HG02840 (cell line): ENCODE measurements at regions not wholly inside any gene's neighbourhood (a gene's known extent, or its start where the extent isn't known, plus 50 kb on each side); places are given as distances from the start of the nearest gene placed in this dataset.

Experiments
- ATAC-seq: cut with Tn5 transposase; IDR thresholded peaks from one replicate; pipeline ENCODE4 v1.9.1; 2021; ENCODE audit warnings: mild to moderate bottlenecking, moderate library complexity, moderate number of reproducible peaks; ENCODE audit not compliant: unreplicated experiment, low FRiP score

DNA sequence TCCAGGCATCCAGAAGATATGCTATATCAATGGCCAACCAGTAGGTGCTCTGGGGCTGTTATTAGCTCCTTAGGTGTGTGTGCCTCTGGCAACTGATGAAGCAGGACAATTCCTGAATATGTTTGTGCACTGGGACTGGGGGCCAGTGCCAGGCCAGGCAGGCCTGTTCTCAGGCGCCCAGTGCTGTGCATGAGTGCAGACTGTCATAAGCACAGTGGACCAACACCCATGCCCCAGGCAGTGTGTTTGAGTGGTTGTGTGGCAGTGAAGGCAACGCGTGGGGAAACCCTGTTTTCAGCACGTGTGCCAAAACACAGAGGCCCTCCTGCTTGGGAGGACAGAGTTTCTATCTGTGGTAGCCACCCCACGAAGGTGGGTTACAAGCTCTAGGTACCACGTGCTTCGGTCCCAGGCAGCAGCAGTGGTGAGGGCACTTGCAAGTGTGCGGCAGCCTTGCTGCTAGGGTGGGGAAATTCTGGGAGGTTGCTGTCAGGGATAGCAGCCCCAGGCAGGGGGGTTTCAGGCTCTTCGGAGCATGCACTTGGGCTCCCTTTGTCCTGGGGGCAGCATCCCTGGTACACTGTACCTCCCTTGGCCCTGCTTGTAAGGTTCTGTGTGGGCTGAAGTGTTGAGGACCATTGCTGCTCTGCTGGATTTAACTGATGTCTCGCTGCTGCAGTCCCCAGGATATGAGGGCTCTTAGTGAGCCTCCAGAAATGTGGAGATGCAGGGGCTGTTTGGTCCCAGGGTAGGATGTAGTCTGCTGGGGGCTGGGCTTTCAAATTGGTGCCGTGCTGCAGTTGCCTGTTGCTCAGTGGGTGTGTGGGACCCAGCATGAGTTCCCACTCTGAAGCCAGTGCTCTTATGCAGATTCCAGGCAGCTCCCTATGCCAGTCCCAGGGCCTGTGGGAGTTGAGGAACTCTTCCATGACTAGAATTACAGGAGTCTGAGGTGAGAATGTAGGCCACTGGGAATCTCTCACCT is 280.9 kb downstream of the RPRM start:
- ATAC-seq = no peak

DNA sequence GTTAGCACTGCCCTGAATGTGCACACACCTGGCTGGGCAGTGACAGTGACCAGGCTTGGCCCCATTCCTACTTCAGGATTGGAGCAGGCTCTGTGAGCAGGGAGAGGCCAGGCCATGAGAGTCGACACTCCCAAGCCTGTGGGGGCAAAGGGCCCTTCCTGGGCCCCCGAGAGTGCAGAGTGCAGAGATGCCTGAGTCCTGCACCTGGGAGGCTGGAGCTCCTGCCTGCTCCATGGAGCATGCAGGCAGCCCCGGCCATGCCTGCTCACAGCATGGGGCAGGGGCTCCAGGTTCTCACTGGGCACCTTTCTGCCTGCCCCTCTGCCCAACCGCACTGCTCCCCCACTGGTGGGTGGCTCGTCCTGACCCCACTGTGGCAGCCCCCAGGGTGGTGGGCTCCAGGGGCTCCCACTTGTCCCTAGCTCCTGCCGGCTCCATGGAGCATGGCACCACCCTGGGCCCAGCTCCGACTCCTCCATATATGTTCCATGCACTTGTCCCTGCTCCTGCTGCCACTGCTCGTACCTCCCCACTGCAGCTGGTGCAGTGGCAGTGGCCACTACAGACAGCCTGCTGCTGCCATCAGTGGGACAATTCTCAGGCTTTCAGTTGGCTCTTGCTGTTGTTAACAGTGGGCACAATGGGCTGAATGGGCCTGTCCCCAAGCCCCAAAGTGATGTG is 282.0 kb downstream of the RPRM start:
- no peak for ATAC-seq

DNA sequence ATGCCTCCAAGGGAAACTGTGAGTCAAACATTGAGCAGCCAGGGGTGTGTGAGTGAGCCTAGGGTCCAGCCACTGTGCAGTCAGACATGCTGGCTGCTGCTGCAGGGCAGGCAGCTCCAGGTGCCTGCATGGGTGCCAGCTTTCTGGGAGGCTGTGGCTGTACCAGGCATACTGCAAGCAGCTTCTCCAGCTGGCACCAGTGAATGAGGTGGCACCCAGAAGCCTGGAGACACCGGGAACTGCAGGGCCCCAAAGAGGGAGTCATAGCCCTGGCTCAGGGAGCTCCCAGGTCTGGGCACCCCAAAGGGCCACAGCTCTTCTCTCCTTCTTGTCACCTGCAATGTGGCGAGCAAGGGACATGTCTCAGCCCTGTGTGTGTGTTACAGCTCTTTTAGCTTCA is 283.2 kb downstream of the RPRM start:
- ATAC-seq = no peak

DNA sequence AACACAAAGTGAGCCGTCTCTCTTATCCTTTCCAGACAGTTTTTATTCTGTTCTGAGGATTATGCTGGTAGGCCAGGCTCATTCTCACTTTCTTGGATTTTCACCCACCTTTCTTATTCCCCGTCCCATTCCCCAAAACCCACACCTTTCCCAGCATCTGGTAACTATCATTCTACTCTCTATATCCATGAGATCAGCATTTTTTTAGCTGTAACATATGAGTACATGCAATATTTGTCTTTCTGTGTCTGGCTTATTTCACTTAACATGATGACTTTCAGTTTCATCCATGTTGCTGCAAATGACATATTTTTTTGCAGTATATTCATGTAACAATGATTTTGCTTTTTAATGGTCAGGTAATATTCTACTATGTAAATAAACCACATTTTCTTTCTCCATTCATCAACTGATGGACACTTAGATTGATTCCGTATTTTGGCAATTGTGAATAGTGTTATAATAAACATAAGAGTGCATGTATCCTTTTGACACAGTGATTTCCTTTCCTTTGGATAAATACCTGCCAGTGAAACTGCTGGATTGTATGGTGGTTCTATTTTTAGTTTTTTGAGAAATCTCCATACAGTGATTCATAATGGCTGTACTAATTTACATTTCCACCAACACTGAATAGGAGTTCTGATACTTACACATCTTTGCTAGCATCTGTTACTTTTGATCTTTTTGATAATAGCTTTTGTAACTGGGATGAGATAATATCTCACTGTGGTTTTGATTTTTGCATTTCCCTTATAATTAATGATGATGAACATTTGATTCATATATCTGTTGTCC is 289.3 kb downstream of the RPRM start:
- no peak for ATAC-seq

DNA sequence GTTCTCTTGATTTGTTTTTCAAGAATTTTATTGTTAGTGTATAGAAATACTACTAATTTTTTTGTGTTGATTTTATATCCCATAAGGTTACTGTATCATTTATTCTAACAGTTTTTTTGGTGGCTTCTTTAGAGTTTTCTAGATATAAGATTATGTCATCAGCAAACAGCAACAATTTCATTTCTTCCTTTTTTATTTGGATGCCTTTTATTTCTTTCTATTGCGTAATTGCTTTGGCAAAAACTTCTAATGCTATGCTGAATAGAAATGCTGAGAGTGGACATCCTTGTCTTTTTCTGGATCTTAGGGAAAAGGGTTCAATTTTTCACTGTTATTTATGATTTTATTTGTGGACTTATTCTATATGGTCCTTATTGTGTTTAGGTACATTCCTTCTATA is 298.8 kb downstream of the RPRM start:
- ATAC-seq = no peak

DNA sequence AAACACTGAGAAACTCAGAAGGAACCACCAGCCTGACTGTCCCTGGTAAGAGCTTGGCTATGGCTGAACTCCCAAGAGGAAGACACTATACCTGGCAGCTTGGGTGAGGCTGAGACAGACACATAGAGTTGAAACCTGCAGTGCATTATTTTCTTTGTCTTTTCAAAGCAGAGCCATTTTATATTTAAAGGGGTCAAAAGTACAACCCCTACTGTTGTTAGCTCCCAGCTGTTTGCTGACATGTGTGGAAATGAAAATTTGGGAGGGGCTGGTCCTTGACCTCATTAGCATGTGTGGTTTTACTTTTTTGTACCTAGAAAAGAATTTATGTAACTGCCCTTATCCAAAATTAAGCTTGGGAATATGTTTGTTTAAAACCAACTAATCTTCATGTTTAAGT is 309.0 kb downstream of the RPRM start:
- no peak for ATAC-seq

DNA sequence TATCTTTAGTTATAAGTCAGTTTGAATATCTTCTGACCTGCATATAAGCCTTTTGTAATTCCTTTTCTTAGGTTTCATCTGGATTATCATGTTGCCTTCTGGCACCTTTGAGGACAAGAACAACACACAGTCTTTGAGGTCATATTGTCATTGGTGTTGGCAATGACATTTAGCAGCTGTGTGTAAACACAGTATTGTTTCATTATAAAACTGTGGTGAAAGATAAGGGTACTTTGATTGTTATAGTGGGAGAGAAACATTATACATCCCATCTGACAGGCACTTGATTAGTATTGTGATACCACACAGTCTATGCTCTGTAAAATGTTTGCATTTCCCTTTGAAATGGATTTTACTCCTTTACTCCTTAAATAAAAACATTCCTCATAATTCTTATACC is 313.5 kb downstream of the RPRM start:
- ATAC-seq = no peak

DNA sequence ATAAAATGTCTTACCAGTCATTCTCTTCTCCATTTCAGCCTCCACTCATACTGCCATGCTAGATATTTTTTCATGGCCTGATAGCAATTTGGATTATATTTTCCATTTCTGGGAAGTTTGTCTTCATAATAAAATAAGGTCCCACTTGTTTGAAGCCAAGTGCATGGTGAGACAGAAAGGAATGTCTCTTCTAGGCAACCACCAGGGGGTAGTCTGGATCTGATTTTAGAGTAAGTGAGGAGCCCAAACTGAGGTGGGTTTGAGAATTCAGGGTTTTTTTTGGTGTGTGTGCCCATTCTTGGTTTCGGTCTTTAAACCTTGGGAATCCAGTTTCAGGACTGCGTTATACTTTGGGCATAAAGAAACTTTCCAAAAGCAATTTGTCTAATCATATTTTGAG is 315.5 kb downstream of the RPRM start:
- no peak for ATAC-seq

DNA sequence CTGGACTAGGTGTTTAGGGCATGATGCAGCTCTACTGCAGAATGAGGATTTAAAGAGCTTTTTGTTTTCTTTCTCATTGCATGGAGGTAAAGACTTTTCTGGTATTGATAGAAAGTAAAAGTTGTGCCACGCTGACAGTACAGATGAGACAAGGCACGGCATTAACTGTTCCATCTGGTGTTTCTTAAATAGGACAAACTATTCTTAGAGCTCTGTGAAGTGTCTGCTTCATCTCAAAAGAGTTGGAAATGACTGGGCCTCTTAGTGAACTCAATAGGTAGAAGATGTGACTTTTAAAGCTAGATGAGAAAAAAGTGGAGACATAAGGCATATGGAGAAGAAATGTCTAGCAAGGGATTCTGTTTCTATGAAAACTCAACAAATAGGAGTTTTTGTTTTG is 321.8 kb downstream of the RPRM start:
- ATAC-seq = no peak

DNA sequence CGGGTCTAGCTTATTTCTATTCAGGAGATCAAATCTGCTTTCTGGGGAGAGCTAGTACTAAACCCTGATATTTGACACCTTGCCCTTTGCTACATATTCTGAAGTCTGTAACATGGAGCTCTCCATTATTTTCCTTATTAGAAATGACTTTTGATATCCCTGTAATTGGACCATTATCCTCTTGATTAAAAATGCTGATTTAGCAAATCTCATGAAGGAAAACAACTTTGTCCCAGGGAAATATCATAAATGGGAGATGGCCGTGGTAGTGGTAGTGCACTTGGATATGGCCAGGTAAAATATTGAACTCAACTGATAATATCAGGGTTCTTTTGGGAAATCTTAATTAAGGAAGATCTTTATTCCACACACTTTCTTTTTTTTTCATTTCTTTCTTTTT is 326.5 kb downstream of the RPRM start:
- no peak for ATAC-seq

DNA sequence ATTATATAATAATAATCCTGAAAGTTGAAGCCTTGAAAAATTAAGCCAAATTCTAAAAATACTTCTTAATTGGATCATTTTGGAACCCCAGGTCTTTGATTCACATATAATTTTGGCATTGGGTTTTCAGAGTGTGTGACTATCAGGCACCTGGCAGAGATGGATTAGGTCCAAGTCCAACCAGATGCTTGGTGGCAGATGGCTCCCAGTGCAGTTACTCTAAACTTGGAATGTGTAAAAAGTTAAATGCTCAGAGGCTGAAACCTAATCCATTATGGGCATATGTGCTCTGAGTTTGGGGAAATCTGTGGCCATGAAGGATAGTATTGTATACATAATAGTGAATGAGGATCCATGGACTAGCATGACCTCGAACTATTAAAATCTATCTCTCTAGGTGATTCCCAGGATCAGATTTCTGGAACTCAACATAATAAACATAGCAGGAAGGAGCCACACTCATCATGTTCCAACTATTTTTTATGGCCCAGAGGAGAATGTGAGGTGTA is 333.0 kb downstream of the RPRM start:
- ATAC-seq = no peak

DNA sequence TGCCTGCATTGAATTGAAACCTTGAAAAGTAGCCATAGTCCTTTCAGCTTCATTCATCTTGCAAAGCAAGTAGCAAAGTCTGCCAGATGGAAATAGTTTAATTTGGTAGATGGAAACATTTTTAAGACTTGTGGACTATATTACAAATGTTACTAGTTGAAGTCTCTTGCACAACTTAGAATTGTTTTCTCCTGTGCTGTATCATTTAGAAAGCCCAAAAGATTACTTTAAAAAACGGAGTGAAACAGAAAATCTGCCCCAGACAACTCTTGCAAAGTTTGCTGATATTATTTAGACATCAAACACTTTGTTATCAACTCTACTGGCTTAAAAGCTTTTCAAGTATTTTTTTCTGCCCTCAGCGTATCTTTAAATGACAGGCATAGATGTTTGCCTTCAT is 335.0 kb downstream of the RPRM start:
- no peak for ATAC-seq

DNA sequence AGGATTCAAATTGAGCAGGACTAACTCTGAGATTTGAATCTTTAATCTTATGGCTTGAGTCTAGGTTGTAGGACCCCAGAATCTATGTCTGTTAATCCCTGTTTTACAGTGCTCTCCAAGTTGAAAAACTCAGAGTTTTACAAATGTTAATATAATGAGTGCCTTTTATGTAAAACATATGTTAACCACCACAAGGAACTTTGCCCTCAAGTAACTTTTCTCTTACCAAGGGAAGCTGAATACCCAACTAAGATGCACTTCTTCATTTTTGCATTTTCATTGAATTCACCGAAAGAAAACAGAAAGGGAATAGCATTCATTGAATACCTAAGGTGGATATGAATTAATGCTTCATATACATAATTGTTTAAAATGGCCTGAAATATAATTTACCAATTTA is 338.1 kb downstream of the RPRM start:
- ATAC-seq = no peak

DNA sequence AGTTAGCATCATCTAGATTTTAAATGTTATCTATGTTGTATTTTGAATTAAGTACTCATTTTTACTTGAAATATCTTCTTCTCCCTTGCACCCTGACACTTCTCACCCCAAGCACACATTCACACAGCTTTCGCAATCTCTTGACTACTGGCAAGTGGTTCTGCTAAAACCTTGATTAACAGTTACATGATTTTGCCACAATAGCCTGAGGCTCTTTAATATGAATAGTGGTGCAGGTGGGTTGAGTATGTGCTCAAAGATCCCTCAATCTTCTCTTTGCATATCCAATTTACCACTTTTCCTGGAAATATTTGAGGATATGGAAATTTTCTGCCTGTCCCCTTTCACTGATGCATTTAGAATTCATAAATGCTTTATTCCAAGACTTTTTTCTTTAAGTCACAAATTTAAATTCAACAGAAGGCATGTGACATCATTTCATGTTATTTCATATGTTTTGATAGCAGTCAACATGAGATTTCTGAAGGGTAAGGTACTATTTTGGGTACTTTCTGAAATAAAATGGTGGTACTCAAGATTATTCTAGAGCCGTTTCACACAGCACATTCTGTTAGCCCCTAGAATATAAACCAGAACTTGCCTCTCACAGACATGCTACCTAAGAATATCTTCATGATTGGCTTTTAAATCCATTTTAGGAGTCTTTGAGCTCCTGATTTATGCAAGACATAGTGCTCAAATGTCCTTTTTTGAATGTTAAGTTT is 339.7 kb downstream of the RPRM start:
- ATAC-seq = no peak

DNA sequence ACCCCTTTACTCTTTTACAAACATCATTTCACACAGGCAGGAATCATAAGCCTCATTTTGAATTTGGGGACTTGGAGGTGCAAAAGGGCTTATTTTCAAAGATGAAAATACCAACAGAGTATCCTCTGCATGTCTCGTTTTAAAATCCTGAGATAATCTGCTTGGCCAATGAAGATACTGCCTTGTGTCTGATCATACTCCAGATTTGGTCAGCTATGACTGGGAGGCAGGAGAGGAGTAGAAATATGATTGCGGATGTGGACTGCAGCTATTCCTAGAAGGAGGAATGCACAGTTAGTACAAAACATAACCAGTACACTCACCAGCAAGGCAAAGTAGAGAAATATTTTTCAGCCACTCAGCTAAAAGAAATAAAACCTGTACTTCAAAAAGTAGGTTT is 342.3 kb downstream of the RPRM start:
- ATAC-seq = no peak

DNA sequence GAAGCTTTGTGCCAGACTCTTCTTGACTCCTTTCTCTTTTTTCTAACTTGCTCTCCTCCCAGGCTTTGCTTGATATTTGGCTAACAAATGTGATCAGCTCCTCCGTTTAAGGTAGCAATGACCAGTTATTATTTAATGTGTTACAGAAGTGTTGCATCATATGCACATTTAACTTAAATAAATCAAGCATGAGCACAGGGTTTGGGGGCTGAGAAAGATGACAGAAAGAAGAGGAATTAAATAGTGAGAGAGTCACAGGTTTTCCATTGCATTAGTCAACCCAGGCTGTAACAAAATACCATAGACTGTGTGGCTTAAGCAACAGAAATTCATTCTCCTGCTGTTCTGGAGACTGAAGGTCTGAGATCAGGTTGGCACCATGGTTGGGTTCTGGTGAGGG is 343.8 kb downstream of the RPRM start:
- no peak for ATAC-seq

DNA sequence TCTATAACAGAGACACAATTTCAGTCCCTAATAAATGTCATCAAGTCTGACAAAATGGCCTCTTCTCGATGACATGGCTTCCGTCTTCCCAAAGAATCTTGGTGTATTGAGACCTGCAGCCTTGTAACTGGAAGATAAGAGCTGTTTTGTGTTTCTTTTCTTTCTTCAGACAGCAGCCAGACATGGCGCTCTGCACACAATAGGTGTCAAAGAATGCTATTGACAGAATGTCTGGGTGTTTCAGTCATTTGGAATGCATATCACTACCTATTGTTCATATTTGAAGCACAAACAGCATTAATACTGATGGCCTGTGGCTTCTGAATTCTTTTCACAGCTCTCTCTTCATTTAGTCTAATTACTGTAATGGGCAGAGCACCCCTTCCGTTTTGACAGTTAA is 344.8 kb downstream of the RPRM start:
- no peak for ATAC-seq

DNA sequence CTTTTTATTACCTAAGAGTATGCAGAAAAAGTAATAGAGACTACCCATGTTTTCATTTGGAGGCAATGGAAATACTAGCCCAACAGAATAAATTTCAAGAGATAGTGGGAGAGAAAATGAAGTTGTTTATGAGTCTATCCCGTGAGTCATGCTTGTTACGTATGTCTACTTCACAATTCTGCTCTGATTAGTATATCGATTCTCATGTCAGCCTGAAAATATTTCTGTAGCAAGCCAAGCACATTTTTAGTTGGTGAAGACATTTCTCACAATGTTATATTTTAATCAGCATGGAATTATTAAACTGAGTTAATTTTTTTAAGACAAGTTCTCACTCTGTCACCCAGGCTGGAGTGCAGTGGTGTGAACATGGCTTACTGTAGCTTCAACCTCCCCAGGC is 346.1 kb downstream of the RPRM start:
- ATAC-seq = no peak

DNA sequence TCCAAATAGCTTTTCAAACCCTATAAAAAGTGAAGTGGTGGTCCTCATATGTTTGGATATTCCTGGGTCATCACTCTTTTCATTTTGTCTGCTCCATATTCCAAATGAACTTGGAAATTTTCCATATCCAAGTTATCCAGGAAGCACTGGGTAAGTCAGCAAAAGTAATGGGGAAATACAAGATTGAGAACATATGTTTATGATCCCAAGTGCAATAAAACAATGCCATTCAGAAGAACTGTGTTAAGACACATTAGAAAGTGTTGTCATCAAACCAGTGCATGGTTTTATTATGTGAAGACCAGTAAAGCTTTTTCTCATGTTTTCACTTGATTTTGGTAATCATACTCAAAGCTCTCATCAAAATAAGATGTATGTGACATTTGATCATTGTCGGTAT is 363.4 kb downstream of the RPRM start:
- ATAC-seq = no peak

DNA sequence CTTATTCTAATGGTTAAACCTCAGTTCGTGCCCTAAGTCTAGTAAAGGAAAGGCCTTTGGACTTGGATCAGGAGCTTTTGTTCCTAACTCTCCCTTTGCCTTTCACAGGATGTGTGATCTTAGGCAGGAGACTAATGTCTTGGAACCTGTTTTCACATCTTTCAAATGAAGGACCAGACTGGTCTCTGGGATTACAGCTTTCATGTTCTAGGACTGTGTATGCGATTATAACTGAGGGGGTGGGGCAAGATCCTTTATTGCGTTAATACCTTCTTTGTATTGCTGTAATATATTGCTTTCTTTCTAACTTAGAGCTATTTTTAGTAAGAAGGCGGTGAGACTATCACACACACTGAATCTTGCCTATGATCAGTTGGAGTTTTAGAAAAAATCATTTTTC is 368.1 kb downstream of the RPRM start:
- no peak for ATAC-seq
